ENCODE measurements at regions not wholly inside any gene's neighbourhood (a gene's known extent, or its start where the extent isn't known, plus 50 kb on each side); places are given as distances from the start of the nearest gene placed in this dataset.

DNA sequence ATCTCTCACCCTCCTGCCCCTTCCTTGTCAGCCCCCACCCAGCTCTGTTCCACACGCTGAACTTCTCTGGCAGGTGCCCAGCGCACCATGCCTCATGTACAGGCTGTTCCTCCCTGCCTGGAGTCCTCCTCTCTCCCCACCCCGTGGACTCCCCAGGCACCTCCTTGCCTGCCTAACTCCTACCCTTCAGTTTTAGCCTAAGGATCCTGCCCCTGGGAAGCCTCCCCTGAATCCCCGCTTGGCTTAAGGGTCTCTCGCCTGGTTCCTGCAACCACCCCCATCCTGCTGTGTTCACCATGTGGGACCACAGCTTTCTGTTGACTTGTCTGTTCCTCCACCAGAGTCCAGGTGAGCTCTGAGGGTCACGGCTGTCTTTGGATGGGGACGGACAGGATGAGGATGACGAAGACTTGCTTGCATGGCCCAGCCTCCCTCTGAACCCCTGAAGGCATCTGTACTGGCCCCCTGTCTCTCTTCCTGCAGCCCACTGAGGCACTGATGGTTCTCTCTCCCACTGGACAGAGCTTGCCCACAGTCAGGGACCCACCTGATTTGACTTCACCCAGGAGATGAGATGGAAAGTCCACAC, 153.2 kb upstream of the C1orf174 start:
- no peak overlapping the region for H3K4me3 ChIP-seq (ENCODE audit: low read length)
- DNase-seq (ENCODE audit: low read depth): no peak
- TF ChIP-seq CTCF (conservative IDR thresholded peaks at IDR 0.05; ENCODE audit: low read depth, low read length): no peak

- no peak overlapping the region for H3K4me3 ChIP-seq (ENCODE audit: low read length)
- no peak for DNase-seq (ENCODE audit: low read depth)
- TF ChIP-seq CTCF (conservative IDR thresholded peaks at IDR 0.05; ENCODE audit: low read depth, low read length): no peak
These were observed 153.7 kb upstream of the C1orf174 start for GRCh38 chr1:4053774-4054173.

GRCh38 chr1:4055294-4055967, 155.4 kb upstream of the C1orf174 start:
- no peak overlapping the region for H3K4me3 ChIP-seq (ENCODE audit: low read length)
- TF ChIP-seq CTCF (conservative IDR thresholded peaks at IDR 0.05; ENCODE audit: low read depth, low read length): no peak
- DNase-seq (ENCODE audit: low read depth): no peak

DNA sequence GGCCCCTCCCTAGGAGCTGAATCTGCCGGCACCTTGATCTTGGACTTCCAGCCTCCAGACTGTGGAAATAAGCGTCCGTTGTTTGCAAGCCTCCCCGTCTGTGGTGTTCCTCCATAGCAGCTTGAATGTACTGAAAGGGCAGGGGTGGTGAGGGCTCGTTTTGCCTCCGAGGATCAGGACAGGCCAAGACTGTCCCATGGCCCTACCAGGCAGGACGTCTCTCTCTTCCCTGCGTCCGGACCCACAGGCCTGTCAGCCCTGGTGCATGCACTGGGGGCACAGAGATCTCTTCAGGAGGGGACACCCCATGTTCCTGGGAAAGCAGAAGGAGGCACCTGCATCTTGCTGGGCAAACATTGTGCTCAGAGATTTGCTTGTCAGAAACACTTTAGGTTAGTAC, 156.3 kb upstream of the C1orf174 start:
- no peak for TF ChIP-seq CTCF (conservative IDR thresholded peaks at IDR 0.05; ENCODE audit: low read depth, low read length)
- DNase-seq (ENCODE audit: low read depth): no peak
- no peak overlapping the region for H3K4me3 ChIP-seq (ENCODE audit: low read length)

DNA sequence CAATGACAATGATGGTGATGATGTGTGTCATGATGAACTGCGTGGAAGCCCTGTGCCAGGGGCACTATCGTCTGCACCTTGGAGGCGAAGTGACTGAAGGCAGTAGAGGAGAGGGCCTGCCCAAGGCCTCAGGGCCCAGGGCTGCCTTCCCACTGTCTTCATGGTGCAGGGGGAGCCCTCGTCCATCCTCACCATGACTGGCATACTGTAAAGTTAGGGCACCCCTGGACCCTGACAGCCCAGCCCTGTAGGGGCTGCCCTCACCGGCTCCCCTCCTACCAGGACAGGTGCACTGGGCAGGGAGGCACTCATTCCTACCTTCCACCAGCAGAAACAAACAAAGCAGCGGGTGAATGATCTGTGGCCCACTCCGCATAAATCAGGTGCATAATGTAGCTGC, 156.9 kb upstream of the C1orf174 start:
- TF ChIP-seq CTCF (conservative IDR thresholded peaks at IDR 0.05; ENCODE audit: low read depth, low read length): no peak
- H3K4me3 ChIP-seq (ENCODE audit: low read length): no peak overlapping the region
- DNase-seq (ENCODE audit: low read depth): no peak

GRCh38 chr1:4057603-4058002, 157.5 kb upstream of the C1orf174 start:
- no peak for DNase-seq (ENCODE audit: low read depth)
- no peak overlapping the region for H3K4me3 ChIP-seq (ENCODE audit: low read length)
- TF ChIP-seq CTCF (conservative IDR thresholded peaks at IDR 0.05; ENCODE audit: low read depth, low read length): no peak

DNA sequence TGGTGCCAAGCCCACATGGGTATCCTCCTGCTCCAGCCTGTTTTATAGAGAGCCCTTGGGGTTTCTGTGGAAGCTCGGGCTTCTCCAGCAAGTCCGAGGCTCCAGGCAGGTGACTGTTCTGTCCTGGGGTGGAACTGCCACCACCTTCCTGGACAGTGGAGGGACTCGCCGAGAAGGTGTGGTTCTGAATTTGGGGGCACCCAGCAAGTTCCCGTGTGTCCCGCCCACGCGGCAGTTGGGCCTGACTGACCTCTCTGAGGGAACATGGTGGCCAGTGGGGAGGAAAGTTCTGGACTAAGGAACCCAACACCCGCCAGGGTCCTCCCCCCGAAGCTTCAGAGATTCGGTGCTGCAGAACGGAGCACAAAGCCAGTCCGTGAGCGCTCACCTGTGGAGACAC, 158.1 kb upstream of the C1orf174 start:
- TF ChIP-seq CTCF (conservative IDR thresholded peaks at IDR 0.05; ENCODE audit: low read depth, low read length): no peak
- H3K4me3 ChIP-seq (ENCODE audit: low read length): no peak overlapping the region
- no peak for DNase-seq (ENCODE audit: low read depth)
